ENCODE measurements at regions not wholly inside any gene's neighbourhood (a gene's known extent, or its start where the extent isn't known, plus 50 kb on each side); places are given as distances from the start of the nearest gene placed in this dataset.

DNA sequence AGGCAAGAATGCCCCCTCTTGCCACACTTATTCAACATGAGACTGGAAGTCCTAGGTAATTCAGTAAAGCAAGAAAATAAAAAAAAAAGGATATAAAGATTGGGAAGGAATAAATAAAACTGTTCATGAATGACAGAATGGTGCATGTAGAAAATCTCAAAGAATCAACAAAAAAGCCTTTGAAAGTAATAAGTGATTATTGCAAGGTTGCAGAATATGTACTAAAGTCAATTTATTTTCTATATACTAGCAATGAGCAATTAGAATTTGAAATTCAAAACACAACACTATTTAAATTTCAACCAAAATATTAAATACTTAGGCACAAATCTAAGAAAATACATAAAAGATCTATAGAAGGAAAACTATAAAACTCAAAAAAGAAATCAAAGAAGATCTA, 58.6 kb downstream of the MAGEA10 start:
- Histone ChIP-seq H3K27me3 (replicated peaks; ENCODE audit: insufficient read depth) (no peaks in the 10 kb centered on the region), H3K4me1 (replicated peaks) (no peaks in the 10 kb centered on the region), H3K36me3 (no peaks in the 10 kb centered on the region), H3K27ac (no peak overlapping the region), H3K4me3 (no peak overlapping the region), H3K9me3 (no peaks in the 10 kb centered on the region)
- DNase-seq (ENCODE audit: low spot score) = no peak
- intact Hi-C loops (cut with DNase I) = no loop called here
- TF ChIP-seq POLR2AphosphoS5 (IDR thresholded peaks at IDR 0.05) = no peak
- TF ChIP-seq CTCF (IDR thresholded peaks at IDR 0.05) = no peak
- no peak for TF ChIP-seq POLR2A (IDR thresholded peaks at IDR 0.05)

GRCh38 chrX:152074163-152074562, 64.2 kb downstream of the MAGEA10 start:
- TF ChIP-seq POLR2A (IDR thresholded peaks at IDR 0.05) = no peak
- TF ChIP-seq POLR2AphosphoS5 (IDR thresholded peaks at IDR 0.05) = no peak
- 50% methylated on average over 1 of the region's 1 CpG for WGBS
- intact Hi-C loops (cut with DNase I) = no loop called here
- no peak for DNase-seq (ENCODE audit: low spot score)
- H3K27me3 ChIP-seq (replicated peaks; ENCODE audit: insufficient read depth) = no peaks in the 10 kb centered on the region
- no peaks in the 10 kb centered on the region for H3K36me3 ChIP-seq
- H3K27ac ChIP-seq = no peak overlapping the region
- H3K4me1 ChIP-seq (replicated peaks) = no peaks in the 10 kb centered on the region
- H3K4me3 ChIP-seq = no peak overlapping the region
- H3K9me3 ChIP-seq = no peaks in the 10 kb centered on the region

DNA sequence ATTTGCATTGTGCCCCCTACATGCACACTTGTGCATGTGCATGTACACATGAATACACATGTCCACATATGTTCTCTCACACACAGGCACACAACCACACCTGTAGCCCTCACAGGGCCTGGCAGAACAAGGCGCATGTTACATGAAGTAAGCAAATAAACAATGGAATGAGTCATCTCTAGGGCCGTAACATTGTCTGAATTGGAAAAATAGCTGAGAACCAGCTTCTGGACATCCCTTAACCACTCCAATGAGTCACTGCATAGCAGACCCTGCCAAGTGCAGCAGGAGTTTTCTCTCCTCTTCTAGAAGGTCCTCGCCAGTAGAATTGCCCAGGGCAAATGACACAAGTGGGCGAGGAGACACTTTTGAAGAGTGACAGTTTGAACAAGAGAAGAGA, 66.1 kb downstream of the MAGEA10 start:
- Histone ChIP-seq H3K4me1 (replicated peaks) (no peaks in the 10 kb centered on the region), H3K36me3 (no peaks in the 10 kb centered on the region), H3K9me3 (no peaks in the 10 kb centered on the region), H3K27ac (no peak overlapping the region), H3K4me3 (no peak overlapping the region), H3K27me3 (replicated peaks; ENCODE audit: insufficient read depth) (no peaks in the 10 kb centered on the region)
- DNase-seq (ENCODE audit: low spot score) = peak; percentile 3
- no peak for TF ChIP-seq POLR2AphosphoS5 (IDR thresholded peaks at IDR 0.05)
- no peak for TF ChIP-seq CTCF (IDR thresholded peaks at IDR 0.05)
- TF ChIP-seq POLR2A (IDR thresholded peaks at IDR 0.05) = no peak
- intact Hi-C loops (cut with DNase I) = no loop called here
- 36% methylated on average over 4 of the region's 4 CpGs for WGBS

- no peaks in the 10 kb centered on the region for H3K4me1 ChIP-seq (replicated peaks)
- DNase-seq (ENCODE audit: low spot score) = no peak
- no peaks in the 10 kb centered on the region for H3K27me3 ChIP-seq (replicated peaks; ENCODE audit: insufficient read depth)
- 88% methylated on average over 2 of the region's 2 CpGs for WGBS
- TF ChIP-seq POLR2AphosphoS5 (IDR thresholded peaks at IDR 0.05) (no peak), POLR2A (IDR thresholded peaks at IDR 0.05) (no peak), CTCF (IDR thresholded peaks at IDR 0.05) (no peak)
- no peak overlapping the region for H3K4me3 ChIP-seq
- intact Hi-C loops (cut with DNase I) = no loop called here
- H3K27ac ChIP-seq = no peak overlapping the region
- H3K36me3 ChIP-seq = no peaks in the 10 kb centered on the region
- no peaks in the 10 kb centered on the region for H3K9me3 ChIP-seq
Measured at GRCh38 chrX:152070144-152070543, 68.2 kb downstream of the MAGEA10 start.

- no peak for TF ChIP-seq POLR2A (IDR thresholded peaks at IDR 0.05)
- no peak for TF ChIP-seq POLR2AphosphoS5 (IDR thresholded peaks at IDR 0.05)
- TF ChIP-seq CTCF (IDR thresholded peaks at IDR 0.05) = no peak
- intact Hi-C loops (cut with DNase I) = no loop called here
- no peak for DNase-seq (ENCODE audit: low spot score)
Measured at GRCh38 chrX:152061557-152061956, 76.8 kb downstream of the MAGEA10 start.

More at GRCh38 chrX:152061557-152061956, 76.8 kb downstream of the MAGEA10 start:
- H3K9me3 ChIP-seq = no peaks in the 10 kb centered on the region
- H3K4me3 ChIP-seq = no peak overlapping the region
- no peaks in the 10 kb centered on the region for H3K36me3 ChIP-seq
- H3K4me1 ChIP-seq (replicated peaks) = no peaks in the 10 kb centered on the region
- no peak overlapping the region for H3K27ac ChIP-seq
- no peaks in the 10 kb centered on the region for H3K27me3 ChIP-seq (replicated peaks; ENCODE audit: insufficient read depth)
